H1 (cell line): ENCODE measurements at regions not wholly inside any gene's neighbourhood (a gene's known extent, or its start where the extent isn't known, plus 50 kb on each side); places are given as distances from the start of the nearest gene placed in this dataset.

Experiments
- CTCF ChIA-PET: fragments of 300-600 bp; sonication (Branson Sonifier 250); formaldehyde crosslinking; loops from one replicate; lab custom pipeline; 2021; ENCODE audit not compliant: partially characterized antibody; lab: Charles Lee
- POLR2A ChIA-PET: fragments of 300-600 bp; sonication (Branson Sonifier 250); formaldehyde crosslinking; loops from one replicate; lab custom pipeline; 2021; ENCODE audit warnings: inconsistent platforms; ENCODE audit not compliant: partially characterized antibody; lab: Charles Lee
- DNase-seq, 2 experiments: peaks; one replicate each; pipeline versions ENCODE4 v3.0.0 to v3.0.0-alpha.2; 2010 to 2022; ENCODE audit warnings: low spot score in 2 of 2, low read depth in 1 of 2, mixed read lengths in 1 of 2
- FAIRE-seq: peaks from 2 replicates; lab custom pipeline; 2011; peaks lifted over from hg19 to GRCh38; lab: Jason Lieb, UNC
- H2AFZ ChIP-seq: 2 replicates; pipeline ENCODE4 v1.8.1; 2012; ENCODE audit warnings: low read length, inconsistent platforms
- H2AK5ac ChIP-seq: 2 replicates; pipeline ENCODE4 v1.6.1; 2013; ENCODE audit warnings: low read depth, low read length
- H2BK120ac ChIP-seq: replicated peaks from 2 replicates; pipeline ENCODE3; 2013; ENCODE audit warnings: low read depth, low read length, inconsistent platforms
- H2BK12ac ChIP-seq: 2 replicates; pipeline ENCODE4 v1.6.1; 2013; ENCODE audit warnings: low read depth, low read length
- H2BK15ac ChIP-seq: 2 replicates; pipeline ENCODE4 v1.6.1; 2013; ENCODE audit warnings: low read length
- H2BK20ac ChIP-seq: 2 replicates; pipeline ENCODE4 v1.6.1; 2013; ENCODE audit warnings: low read length
- H2BK5ac ChIP-seq: 2 replicates; pipeline ENCODE4 v1.6.1; 2013; ENCODE audit warnings: low read depth, low read length
- H3K14ac ChIP-seq: 2 replicates; pipeline ENCODE4 v1.6.1; 2013; ENCODE audit warnings: inconsistent platforms; ENCODE audit not compliant: insufficient read length
- H3K18ac ChIP-seq: 2 replicates; pipeline ENCODE4 v1.6.1; 2013; ENCODE audit warnings: low read length; ENCODE audit errors: extremely low read depth
- H3K23ac ChIP-seq: 2 replicates; pipeline ENCODE4 v1.6.1; 2013; ENCODE audit warnings: inconsistent platforms; ENCODE audit not compliant: insufficient read length
- H3K23me2 ChIP-seq: 2 replicates; pipeline ENCODE4 v1.6.1; 2013; ENCODE audit warnings: low read depth, low read length
- H3K27ac ChIP-seq: 2 replicates; pipeline ENCODE4 v1.6.1; 2011; ENCODE audit warnings: low read depth, low read length, inconsistent platforms
- H3K27me3 ChIP-seq, 4 experiments: replicated peaks in 1 of 4; 1 replicate in 1 of 4; 2 replicates in 3 of 4; pipeline versions ENCODE4 v1.6.1 to v1.8.1; 2011 to 2013; ENCODE audit warnings: low read length in 3 of 4, mild to moderate bottlenecking in 3 of 4, inconsistent platforms in 2 of 4, mixed read lengths in 2 of 4, moderate library complexity in 1 of 4; ENCODE audit not compliant: control insufficient read depth in 3 of 4, insufficient read depth in 3 of 4; ENCODE audit errors: extremely low read depth in 1 of 4
- H3K36me3 ChIP-seq, 4 experiments: 2 replicates each; pipeline versions ENCODE4 v1.6.1 to v1.8.1; 2011 to 2013; ENCODE audit warnings: mild to moderate bottlenecking in 4 of 4, low read length in 3 of 4, moderate library complexity in 2 of 4, control low read depth in 1 of 4, inconsistent platforms in 1 of 4; ENCODE audit not compliant: insufficient read depth in 4 of 4, control insufficient read depth in 2 of 4
- H3K4ac ChIP-seq: replicated peaks from 2 replicates; pipeline ENCODE3; 2013; ENCODE audit warnings: low read length, low read depth, mixed read lengths, inconsistent platforms; ENCODE audit not compliant: insufficient read length
- H3K4me1 ChIP-seq, 4 experiments: replicated peaks in 1 of 4; 1 replicate in 1 of 4; 2 replicates in 3 of 4; pipeline versions ENCODE4 v1.6.1 to v1.8.1; 2011 to 2013; ENCODE audit warnings: low read length in 3 of 4, inconsistent platforms in 2 of 4, mixed read lengths in 1 of 4; ENCODE audit not compliant: insufficient read depth in 4 of 4, control insufficient read depth in 3 of 4
- H3K4me2 ChIP-seq, 2 experiments: 2 replicates each; pipeline versions ENCODE4 v1.6.1 to v1.8.1; 2011 to 2013; ENCODE audit warnings: low read depth in 2 of 2, low read length in 2 of 2, control low read depth in 1 of 2, inconsistent platforms in 1 of 2, mild to moderate bottlenecking in 1 of 2; ENCODE audit not compliant: insufficient read depth in 1 of 2
- H3K4me3 ChIP-seq, 4 experiments: fragments of 200-600, 300-600 bp in 1 of 4; sonication (generic), shearing (Covaris generic), sonication (Bioruptor Twin) in 1 of 4; 2 replicates each; pipeline versions ENCODE4 v1.5.1 to v1.8.1; 2011 to 2016; ENCODE audit warnings: low read length in 4 of 4, low read depth in 3 of 4, control low read depth in 2 of 4, inconsistent platforms in 2 of 4, mild to moderate bottlenecking in 2 of 4, mixed read lengths in 1 of 4, moderate library complexity in 1 of 4; ENCODE audit not compliant: insufficient read depth in 2 of 4; ENCODE audit errors: extremely low read depth in 1 of 4
- H3K56ac ChIP-seq: replicated peaks from 2 replicates; pipeline ENCODE3; 2013; ENCODE audit warnings: low read depth, mild to moderate bottlenecking, mixed read lengths, low read length, inconsistent platforms; ENCODE audit not compliant: insufficient read length
- H3K79me1 ChIP-seq: 2 replicates; pipeline ENCODE4 v1.6.1; 2013; ENCODE audit warnings: low read depth, low read length, control low read depth
- H3K79me2 ChIP-seq, 2 experiments: 2 replicates each; pipeline versions ENCODE4 v1.6.1 to v1.8.1; 2012 to 2013; ENCODE audit warnings: low read length in 2 of 2, mild to moderate bottlenecking in 2 of 2, inconsistent platforms in 1 of 2; ENCODE audit not compliant: insufficient read depth in 2 of 2, control insufficient read depth in 1 of 2
- H3K9ac ChIP-seq, 4 experiments: replicated peaks in 1 of 4; 1 replicate in 1 of 4; 2 replicates in 3 of 4; pipeline versions ENCODE4 v1.6.1 to v1.8.1; 2011 to 2013; ENCODE audit warnings: low read depth in 3 of 4, low read length in 3 of 4, control low read depth in 2 of 4, mild to moderate bottlenecking in 2 of 4, moderate library complexity in 2 of 4, inconsistent platforms in 1 of 4; ENCODE audit errors: extremely low read depth in 1 of 4
- H3K9me3 ChIP-seq, 2 experiments: 2 replicates each; pipeline versions ENCODE4 v1.6.1 to v1.8.1; 2012 to 2013; ENCODE audit warnings: mild to moderate bottlenecking in 2 of 2, moderate library complexity in 2 of 2, control low read depth in 1 of 2, inconsistent platforms in 1 of 2, low read depth in 1 of 2, low read length in 1 of 2, mixed read lengths in 1 of 2; ENCODE audit not compliant: insufficient read depth in 2 of 2
- H4K20me1 ChIP-seq, 2 experiments: replicated peaks in 1 of 2; 2 replicates each; pipeline versions ENCODE3 to v1.8.1; 2011 to 2013; ENCODE audit warnings: inconsistent platforms in 2 of 2, low read length in 2 of 2, mild to moderate bottlenecking in 1 of 2; ENCODE audit not compliant: insufficient read depth in 2 of 2, control insufficient read depth in 1 of 2
- H4K5ac ChIP-seq: 2 replicates; pipeline ENCODE4 v1.6.1; 2013; ENCODE audit warnings: low read length, low read depth, mixed read lengths, inconsistent platforms; ENCODE audit not compliant: insufficient read length
- H4K8ac ChIP-seq: 2 replicates; pipeline ENCODE4 v1.8.0; 2013; ENCODE audit warnings: mild to moderate bottlenecking, moderate library complexity, low read length, inconsistent platforms; ENCODE audit not compliant: insufficient read depth; ENCODE audit errors: extremely low read depth
- H4K91ac ChIP-seq: replicated peaks from 2 replicates; pipeline ENCODE3; 2013; ENCODE audit warnings: low read length, mixed read lengths, inconsistent platforms; ENCODE audit not compliant: insufficient read length
- BACH1 ChIP-seq: IDR thresholded peaks from 2 replicates; pipeline ENCODE4 v1.6.1; 2012; ENCODE audit warnings: low read length, improper control_type of control experiment
- CBX8 ChIP-seq: fragments of 300-800, 300-1000 bp; sonication (generic); IDR thresholded peaks from 2 replicates; pipeline ENCODE4 v1.7.1; 2016; ENCODE audit warnings: low read depth, low read length, borderline replicate concordance
- KDM4A ChIP-seq: IDR thresholded peaks from one replicate; pipeline ENCODE4 v1.7.1; 2012; ENCODE audit warnings: low read depth, mild to moderate bottlenecking, moderate library complexity, low read length, inconsistent platforms; ENCODE audit not compliant: severe bottlenecking
- MAFK ChIP-seq: IDR thresholded peaks from 2 replicates; pipeline ENCODE4 v1.6.1; 2012; ENCODE audit warnings: low read depth, mild to moderate bottlenecking, improper control_type of control experiment, low read length
- PHF8 ChIP-seq: fragments of 200-600 bp; sonication (generic); conservative IDR thresholded peaks from 2 replicates; pipeline ENCODE4 v1.7.1; 2012; ENCODE audit warnings: low read depth, mild to moderate bottlenecking, inconsistent platforms, low read length, moderate library complexity
- POLR2A ChIP-seq, 2 experiments: IDR thresholded peaks; 1 replicate in 1 of 2; 2 replicates in 1 of 2; pipeline ENCODE4 v1.6.1; 2011; ENCODE audit warnings: low read depth in 2 of 2, low read length in 2 of 2, mild to moderate bottlenecking in 2 of 2; ENCODE audit errors: control extremely low read depth in 1 of 2
- SIN3A ChIP-seq, 2 experiments: IDR thresholded peaks in 1 of 2; conservative IDR thresholded peaks in 1 of 2; 2 replicates each; pipeline ENCODE4 v1.6.1; 2011 to 2012; ENCODE audit warnings: low read length in 2 of 2, improper control_type of control experiment in 1 of 2, low read depth in 1 of 2, mild to moderate bottlenecking in 1 of 2
- SRF ChIP-seq: IDR thresholded peaks from 2 replicates; pipeline ENCODE4 v1.6.1; 2011; ENCODE audit warnings: mild to moderate bottlenecking, low read depth, low read length, moderate library complexity
- TF ChIP-seq, protein P1 (sequence below): IDR thresholded peaks from 2 replicates; pipeline ENCODE4 v1.6.1; 2011; ENCODE audit warnings: low read depth, mild to moderate bottlenecking, low read length; ENCODE audit not compliant: insufficient read depth
- TF ChIP-seq, protein P2 (sequence below), 3 experiments: IDR thresholded peaks; 1 replicate in 2 of 3; 2 replicates in 1 of 3; pipeline versions ENCODE4 v1.5.1 to v1.6.1; 2011; ENCODE audit warnings: low read length in 3 of 3, mild to moderate bottlenecking in 3 of 3, inconsistent platforms in 2 of 3, low read depth in 1 of 3, moderate library complexity in 1 of 3; ENCODE audit not compliant: insufficient read depth in 1 of 3; ENCODE audit errors: control extremely low read depth in 1 of 3

DNA sequence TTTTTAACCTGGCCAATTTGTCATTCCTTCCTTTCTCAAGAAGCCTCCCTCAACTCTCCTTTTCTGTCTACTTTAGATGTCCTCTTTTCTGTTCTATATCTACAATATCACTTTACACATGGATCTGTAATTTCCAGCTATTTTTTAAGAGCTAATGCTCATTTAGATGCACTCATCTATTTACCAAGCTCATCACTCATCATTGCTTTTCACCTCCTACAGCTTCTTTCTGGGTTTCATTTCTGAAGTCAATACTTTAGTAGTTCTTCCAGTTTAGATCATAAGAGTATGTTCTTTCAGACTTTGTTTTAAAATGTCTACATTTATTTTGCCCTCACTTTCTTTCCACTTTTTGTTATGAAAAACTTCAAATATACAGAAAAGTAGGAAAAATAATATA, 466.9 kb downstream of the MID1IP1 start:
- Histone ChIP-seq H3K27me3 (no peaks in the 10 kb centered on the region), H3K14ac (no peak overlapping the region), H3K9ac (no peak overlapping the region), H4K20me1 (no peaks in the 10 kb centered on the region), H2BK5ac (no peak overlapping the region), H3K56ac (no peak overlapping the region), H2BK12ac (no peak overlapping the region), H3K23me2 (no peaks in the 10 kb centered on the region), H3K4me2 (no peak overlapping the region), H4K8ac (no peak overlapping the region), H2AFZ (no peak overlapping the region), H3K79me2 (no peaks in the 10 kb centered on the region), H4K5ac (no peak overlapping the region), H3K79me1 (no peaks in the 10 kb centered on the region), H3K4ac (no peak overlapping the region), H2BK120ac (no peak overlapping the region), H2AK5ac (no peak overlapping the region), H4K91ac (no peak overlapping the region), H3K36me3 (no peaks in the 10 kb centered on the region), H3K9me3 (no peaks in the 10 kb centered on the region), H3K18ac (no peak overlapping the region), H3K4me1 (no peaks in the 10 kb centered on the region), H3K4me3 (no peak overlapping the region), H3K27ac (no peak overlapping the region), H2BK20ac (no peak overlapping the region), H2BK15ac (no peak overlapping the region), H3K23ac (no peak overlapping the region)
- ChIA-PET CTCF (interaction anchor here (0.7 kb wide), 1 partner anchor 689 kb away, joined by 4 read pairs; no protein-coding TSS in a partner anchor), POLR2A (no interaction called here)
- TF ChIP-seq MAFK (no peak), CBX8 (no peak), SRF (no peak), BACH1 (no peak), KDM4A (no peak), SIN3A (conservative IDR thresholded peaks at IDR 0.05 in 1 of 2, IDR thresholded peaks at IDR 0.05 in 1 of 2; ENCODE audit: low read depth in 1 of 2, low read length in 2 of 2) (no peak), PHF8 (no peak), POLR2A (IDR thresholded peaks at IDR 0.05; ENCODE audit: control extremely low read depth in 1 of 2, low read depth in 2 of 2, low read length in 2 of 2) (no peak)
- TF ChIP-seq, protein P1, sequence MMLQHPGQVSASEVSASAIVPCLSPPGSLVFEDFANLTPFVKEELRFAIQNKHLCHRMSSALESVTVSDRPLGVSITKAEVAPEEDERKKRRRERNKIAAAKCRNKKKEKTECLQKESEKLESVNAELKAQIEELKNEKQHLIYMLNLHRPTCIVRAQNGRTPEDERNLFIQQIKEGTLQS: no peak
- TF ChIP-seq, protein P2, sequence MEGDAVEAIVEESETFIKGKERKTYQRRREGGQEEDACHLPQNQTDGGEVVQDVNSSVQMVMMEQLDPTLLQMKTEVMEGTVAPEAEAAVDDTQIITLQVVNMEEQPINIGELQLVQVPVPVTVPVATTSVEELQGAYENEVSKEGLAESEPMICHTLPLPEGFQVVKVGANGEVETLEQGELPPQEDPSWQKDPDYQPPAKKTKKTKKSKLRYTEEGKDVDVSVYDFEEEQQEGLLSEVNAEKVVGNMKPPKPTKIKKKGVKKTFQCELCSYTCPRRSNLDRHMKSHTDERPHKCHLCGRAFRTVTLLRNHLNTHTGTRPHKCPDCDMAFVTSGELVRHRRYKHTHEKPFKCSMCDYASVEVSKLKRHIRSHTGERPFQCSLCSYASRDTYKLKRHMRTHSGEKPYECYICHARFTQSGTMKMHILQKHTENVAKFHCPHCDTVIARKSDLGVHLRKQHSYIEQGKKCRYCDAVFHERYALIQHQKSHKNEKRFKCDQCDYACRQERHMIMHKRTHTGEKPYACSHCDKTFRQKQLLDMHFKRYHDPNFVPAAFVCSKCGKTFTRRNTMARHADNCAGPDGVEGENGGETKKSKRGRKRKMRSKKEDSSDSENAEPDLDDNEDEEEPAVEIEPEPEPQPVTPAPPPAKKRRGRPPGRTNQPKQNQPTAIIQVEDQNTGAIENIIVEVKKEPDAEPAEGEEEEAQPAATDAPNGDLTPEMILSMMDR (IDR thresholded peaks at IDR 0.05; ENCODE audit: control extremely low read depth in 1 of 3, insufficient read depth in 1 of 3, low read depth in 1 of 3, low read length in 3 of 3): no peak
- no peak for FAIRE-seq
- DNase-seq: no peak
